Prostate gland (tissue), 2 donors: ENCODE measurements at regions not wholly inside any gene's neighbourhood (a gene's known extent, or its start where the extent isn't known, plus 50 kb on each side); places are given as distances from the start of the nearest gene placed in this dataset.

Source experiments
- POLR2AphosphoS5 ChIP-seq: sonication (generic); formaldehyde crosslinking; IDR thresholded peaks from one replicate; pipeline ENCODE4 v1.6.1; 2017; ENCODE audit warnings: antibody characterized with exemption
- TF ChIP-seq, protein P1 (sequence below), 4 experiments: fragments of 200-600 bp in 2 of 4; fragments of 450-650 bp in 2 of 4; sonication (generic) in 2 of 4; IDR thresholded peaks; 1 replicate in 3 of 4; 2 replicates in 1 of 4; pipeline ENCODE4 v1.5.1; 2016 to 2019; ENCODE audit warnings: antibody characterized with exemption in 4 of 4, mild to moderate bottlenecking in 2 of 4, moderate library complexity in 2 of 4

DNA sequence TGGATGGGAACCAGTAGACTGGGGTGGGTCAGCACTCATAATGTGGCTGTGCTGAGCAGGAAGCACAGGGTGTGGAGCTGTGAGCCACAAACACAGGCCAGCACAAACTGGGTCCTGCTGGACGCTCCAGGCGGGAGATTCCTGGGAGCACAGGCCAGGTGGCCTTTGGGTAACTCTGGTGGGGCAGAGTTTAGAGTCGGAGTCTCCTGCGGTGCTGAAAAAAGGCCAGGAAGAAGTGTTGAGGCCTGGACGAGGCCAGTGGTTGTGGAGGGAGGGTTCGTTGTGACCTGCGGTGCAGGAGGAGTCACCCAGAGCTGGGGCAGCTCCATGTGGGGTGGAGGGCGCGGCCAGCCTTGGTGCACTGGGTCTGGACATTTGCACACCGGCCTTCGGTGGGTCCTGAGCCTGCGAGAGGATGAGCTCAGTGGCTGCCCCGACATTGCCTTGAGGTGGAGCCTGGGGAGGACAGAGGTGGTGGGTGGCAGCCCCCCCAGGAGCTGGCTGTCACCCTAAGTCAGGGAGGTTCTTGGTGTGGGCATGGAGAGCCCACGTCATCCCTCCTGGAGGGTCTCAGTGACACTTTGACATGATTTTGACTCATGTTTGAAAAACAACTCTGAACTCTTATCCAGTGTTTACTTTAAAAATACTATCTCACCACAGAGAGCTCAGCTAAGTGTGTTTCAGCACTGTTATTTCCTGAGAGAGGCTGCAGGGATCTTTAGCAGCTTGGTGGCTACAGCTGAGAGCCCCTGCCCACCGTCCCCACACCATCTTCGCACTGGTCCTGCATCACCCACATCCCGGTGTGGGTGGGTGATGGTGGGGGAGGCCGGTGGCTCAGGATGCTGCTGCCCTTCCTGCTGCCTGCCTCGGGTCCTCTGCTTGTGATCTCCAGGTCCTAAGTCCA lies 98.7 kb downstream of the NPIPB11 start:
- TF ChIP-seq, protein P1, sequence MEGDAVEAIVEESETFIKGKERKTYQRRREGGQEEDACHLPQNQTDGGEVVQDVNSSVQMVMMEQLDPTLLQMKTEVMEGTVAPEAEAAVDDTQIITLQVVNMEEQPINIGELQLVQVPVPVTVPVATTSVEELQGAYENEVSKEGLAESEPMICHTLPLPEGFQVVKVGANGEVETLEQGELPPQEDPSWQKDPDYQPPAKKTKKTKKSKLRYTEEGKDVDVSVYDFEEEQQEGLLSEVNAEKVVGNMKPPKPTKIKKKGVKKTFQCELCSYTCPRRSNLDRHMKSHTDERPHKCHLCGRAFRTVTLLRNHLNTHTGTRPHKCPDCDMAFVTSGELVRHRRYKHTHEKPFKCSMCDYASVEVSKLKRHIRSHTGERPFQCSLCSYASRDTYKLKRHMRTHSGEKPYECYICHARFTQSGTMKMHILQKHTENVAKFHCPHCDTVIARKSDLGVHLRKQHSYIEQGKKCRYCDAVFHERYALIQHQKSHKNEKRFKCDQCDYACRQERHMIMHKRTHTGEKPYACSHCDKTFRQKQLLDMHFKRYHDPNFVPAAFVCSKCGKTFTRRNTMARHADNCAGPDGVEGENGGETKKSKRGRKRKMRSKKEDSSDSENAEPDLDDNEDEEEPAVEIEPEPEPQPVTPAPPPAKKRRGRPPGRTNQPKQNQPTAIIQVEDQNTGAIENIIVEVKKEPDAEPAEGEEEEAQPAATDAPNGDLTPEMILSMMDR (IDR thresholded peaks at IDR 0.05): no peak
- TF ChIP-seq POLR2AphosphoS5: no peak
